Stimulated activated naive CD8-positive, alpha-beta T cell treated with anti-CD3 and anti-CD28 coated beads, Interleukin-15, amount 100 ng/mL, for 72 hours (primary cell): ENCODE measurements at regions not wholly inside any gene's neighbourhood (a gene's known extent, or its start where the extent isn't known, plus 50 kb on each side); places are given as distances from the start of the nearest gene placed in this dataset.
A peak's percentile ranks its signal among the peaks of the same experiment; 100 is the strongest.
"Not testable (repeated sequence)": the region's sequence is repeated elsewhere in the genome, so short reads cannot be mapped to it uniquely, and the experiment has no call there.

Experiments
- ATAC-seq: fragments of 150-1000 bp; cut with Tn5 transposase; 2 replicates; pipeline ENCODE4 v1.10.0; 2021; ENCODE audit warnings: mild to moderate bottlenecking, moderate library complexity
- DNase-seq, 2 donors: peaks; one replicate each; pipeline ENCODE4 v3.0.0; 2021 to 2022
- H3K27ac Mint-ChIP-seq, 2 donors: one replicate each; pipeline ENCODE4 v1.8.0; 2022; ENCODE audit warnings: mild to moderate bottlenecking in 2 of 2, mixed read lengths in 2 of 2, moderate library complexity in 2 of 2
- H3K27me3 Mint-ChIP-seq: one replicate; pipeline ENCODE4 v1.8.0; 2022; ENCODE audit warnings: mixed read lengths
- H3K4me1 Mint-ChIP-seq: one replicate; pipeline ENCODE4 v1.8.0; 2022; ENCODE audit warnings: mild to moderate bottlenecking, mixed read lengths
- H3K4me3 Mint-ChIP-seq, 2 donors: one replicate each; pipeline ENCODE4 v1.8.0; 2022; ENCODE audit warnings: mild to moderate bottlenecking in 2 of 2, mixed read lengths in 2 of 2, moderate library complexity in 1 of 2
- H3K9me3 Mint-ChIP-seq, 2 donors: one replicate each; pipeline ENCODE4 v1.8.0; 2022; ENCODE audit warnings: mixed read lengths in 2 of 2

DNA sequence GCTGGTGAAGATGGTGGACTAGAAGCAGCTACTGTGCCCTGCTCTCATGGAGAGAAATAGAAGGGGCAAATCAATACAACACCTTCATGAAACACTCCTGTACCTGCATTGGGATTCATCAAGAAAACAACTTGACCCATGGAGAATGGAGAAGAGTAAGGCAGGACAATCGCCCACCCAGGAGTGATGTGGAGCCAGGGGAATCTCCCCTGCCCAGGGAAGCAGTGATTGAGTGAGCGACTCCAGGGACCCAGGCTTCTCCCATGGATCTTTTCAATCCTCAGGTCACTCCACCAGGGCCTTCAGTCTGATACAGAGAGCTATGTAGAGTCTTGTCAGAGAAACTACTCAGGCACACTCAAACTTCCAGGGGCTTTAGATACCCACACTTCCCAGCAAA lies 161.9 kb upstream of the DYRK2 start:
- H3K9me3 Mint-ChIP-seq, result peaks cover 33 to 40% of the 10 kb centered on the region in 2 donors

DNA sequence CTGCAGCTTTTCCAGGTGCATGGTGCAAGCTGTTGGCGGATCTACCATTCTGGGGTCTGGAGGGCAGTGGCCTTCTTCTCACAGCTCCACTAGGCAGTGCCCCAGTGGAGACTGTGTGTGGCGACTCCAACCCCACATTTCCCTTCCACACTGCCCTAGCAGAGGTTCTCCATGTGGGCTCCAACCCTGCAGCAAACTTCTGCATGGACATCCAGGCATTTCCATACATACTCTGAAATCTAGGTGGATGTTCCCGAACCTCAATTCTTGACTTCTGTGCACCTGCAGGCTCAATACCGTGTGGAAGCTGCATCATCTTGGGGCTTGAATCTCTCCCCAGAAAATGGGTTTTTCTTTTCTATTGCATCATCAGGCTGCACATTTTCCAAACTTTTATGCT lies 160.2 kb upstream of the DYRK2 start:
- Mint-ChIP-seq H3K9me3 (peaks cover 47 to 53% of the 10 kb centered on the region in 2 donors), H3K4me1 (peaks cover 22% of the 10 kb centered on the region)
- ATAC-seq, DNase-seq, H3K27ac Mint-ChIP-seq, H3K27me3 Mint-ChIP-seq, H3K4me3 Mint-ChIP-seq: not testable (repeated sequence)

More for the DNA sequence above, 161.9 kb upstream of the DYRK2 start:
- ATAC-seq (no peak), DNase-seq (no peak)
- peaks cover 36% of the 10 kb centered on the region for H3K4me1 Mint-ChIP-seq
- H3K4me3 Mint-ChIP-seq, result no peak overlapping the region
- H3K27me3 Mint-ChIP-seq, result no peaks in the 10 kb centered on the region
- no peak overlapping the region for H3K27ac Mint-ChIP-seq

DNA sequence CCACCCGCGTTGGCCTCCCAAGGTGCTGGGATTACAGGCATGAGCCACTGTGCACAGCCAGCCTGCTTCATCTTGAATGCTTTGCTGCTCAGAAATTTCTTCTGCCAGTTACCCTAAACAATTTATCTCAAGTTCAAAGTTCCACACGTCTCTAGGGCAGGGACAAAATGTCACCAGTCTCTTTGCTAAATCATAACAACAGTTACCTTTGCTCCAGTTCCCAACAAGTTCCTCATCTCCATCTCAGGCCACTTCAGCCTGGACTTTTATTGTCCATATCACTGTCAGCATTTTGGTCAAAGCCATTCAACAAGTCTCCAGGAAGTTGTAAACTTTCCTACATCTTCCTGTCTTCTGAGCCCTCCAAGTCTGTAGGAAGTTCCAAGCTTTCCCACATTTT lies 159.5 kb upstream of the DYRK2 start:
- DNase-seq (no peak), ATAC-seq (no peak)
- H3K27me3 Mint-ChIP-seq, result no peaks in the 10 kb centered on the region
- H3K4me3 Mint-ChIP-seq, result no peak overlapping the region
- peak overlapping the region in 1 of 2 donors; percentile 19 for H3K27ac Mint-ChIP-seq
- peaks cover 47 to 53% of the 10 kb centered on the region in 2 donors for H3K9me3 Mint-ChIP-seq
- H3K4me1 Mint-ChIP-seq, result peaks cover 16% of the 10 kb centered on the region

DNA sequence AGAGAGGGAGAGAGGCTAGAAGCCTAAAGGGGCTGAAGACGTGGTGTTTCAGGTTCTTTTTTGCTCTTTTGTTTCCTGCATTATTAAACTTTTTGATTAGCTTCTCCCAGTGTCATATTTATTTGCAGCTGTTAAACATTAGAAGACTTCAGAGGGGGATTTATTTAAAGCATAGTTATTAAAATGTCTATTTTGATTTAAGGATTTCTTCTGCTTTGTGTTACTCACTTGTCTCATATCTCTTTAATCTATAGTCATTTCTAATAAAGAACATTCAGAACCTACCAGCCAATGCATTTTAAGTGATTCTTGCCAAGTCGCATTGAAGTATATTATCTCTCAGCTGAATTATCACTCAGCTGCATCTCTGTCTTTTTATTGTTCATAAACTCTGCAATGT lies 152.0 kb upstream of the DYRK2 start:
- no peak overlapping the region for H3K27ac Mint-ChIP-seq
- no peak for DNase-seq
- H3K27me3 Mint-ChIP-seq, result no peaks in the 10 kb centered on the region
- no peak for ATAC-seq
- H3K9me3 Mint-ChIP-seq, result peaks cover 15 to 17% of the 10 kb centered on the region in 2 donors
- H3K4me3 Mint-ChIP-seq, result no peak overlapping the region
- H3K4me1 Mint-ChIP-seq, result peaks cover 5% of the 10 kb centered on the region

DNA sequence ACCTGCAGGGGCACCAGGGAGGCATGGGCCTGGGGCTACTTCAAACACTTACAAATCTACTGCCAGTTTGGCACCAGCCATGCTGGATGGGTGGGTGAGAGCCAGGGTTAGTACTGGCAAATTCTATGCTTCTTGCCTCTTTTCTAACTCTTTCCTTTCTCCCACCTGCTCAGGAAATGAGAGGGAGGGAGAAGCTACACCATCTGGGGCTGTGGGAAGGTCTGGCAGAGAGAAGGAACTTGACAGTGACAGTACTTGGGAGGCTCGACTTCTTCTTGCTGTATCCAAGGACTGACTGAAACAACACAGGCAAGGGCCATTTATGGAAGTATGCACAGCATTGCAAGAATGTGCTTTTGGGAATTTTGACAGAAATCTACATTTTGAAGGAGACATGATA lies 149.6 kb upstream of the DYRK2 start:
- no peaks in the 10 kb centered on the region for H3K27me3 Mint-ChIP-seq
- DNase-seq (no peak), ATAC-seq (no peak)
- H3K9me3 Mint-ChIP-seq, result peaks cover 7 to 9% of the 10 kb centered on the region in 2 donors
- H3K4me3 Mint-ChIP-seq, result no peak overlapping the region
- H3K27ac Mint-ChIP-seq, result no peak overlapping the region
- peaks cover 7% of the 10 kb centered on the region for H3K4me1 Mint-ChIP-seq

DNA sequence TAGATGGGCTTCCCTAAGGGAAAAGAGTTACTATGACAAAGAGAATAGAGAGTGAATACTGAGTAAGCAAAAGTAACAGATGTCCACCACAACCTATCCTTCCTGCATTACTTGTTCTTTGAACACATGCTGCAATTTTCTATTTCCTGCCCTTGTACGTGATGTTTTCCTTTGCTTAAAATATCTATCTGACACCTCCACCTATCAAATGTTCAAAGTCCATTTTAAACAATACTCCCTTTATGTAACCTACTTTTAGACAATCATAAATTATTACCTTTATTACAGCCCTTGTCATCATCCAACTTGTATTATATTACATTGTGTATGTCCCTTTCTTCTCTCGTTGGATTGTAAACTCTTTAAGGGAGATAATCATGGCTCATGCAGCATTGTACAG lies 147.2 kb upstream of the DYRK2 start:
- Mint-ChIP-seq H3K9me3 (peaks cover 7 to 9% of the 10 kb centered on the region in 2 donors), H3K27me3 (no peaks in the 10 kb centered on the region), H3K4me3 (no peak overlapping the region), H3K27ac (no peak overlapping the region), H3K4me1 (peaks cover 7% of the 10 kb centered on the region)
- ATAC-seq (no peak), DNase-seq (no peak)

DNA sequence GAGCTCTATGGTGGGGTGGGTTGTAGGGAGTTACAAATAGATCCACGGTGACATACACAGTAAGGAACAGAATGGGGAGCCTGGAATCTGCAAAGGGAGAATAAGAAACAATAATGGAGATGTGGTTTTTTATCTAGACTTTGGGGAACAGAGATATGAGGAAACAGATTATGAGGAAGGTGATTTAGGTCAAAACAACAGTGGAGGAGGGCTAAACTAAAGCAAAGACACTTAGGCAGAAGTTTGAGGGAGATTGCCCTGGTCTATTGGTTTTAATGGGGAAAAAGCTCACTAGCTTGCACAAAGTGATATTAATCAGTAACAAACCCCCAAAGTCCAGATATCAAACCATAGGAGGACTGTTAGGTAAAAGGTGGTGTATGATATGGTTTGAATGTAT lies 144.5 kb upstream of the DYRK2 start:
- no peak overlapping the region for H3K4me3 Mint-ChIP-seq

DNA sequence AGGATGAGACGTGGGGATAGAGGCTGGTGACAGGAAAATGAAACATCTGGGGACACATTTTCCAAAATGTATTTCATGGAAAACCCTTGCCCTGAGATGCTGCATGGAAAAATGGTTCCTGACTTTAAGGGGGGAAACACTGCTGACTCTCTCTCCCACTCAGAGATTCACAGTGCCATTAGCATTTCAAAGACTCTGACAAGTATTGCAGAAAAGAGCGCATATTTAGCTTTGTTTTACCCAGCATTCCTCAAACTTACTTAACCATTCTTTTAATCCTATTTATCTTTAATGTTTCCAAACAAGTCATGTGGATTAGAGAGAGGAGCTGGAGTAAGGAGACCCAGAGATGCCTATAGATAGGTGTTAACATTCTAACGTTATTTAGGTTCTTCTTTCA lies 141.8 kb upstream of the DYRK2 start:
- Mint-ChIP-seq H3K27me3 (no peaks in the 10 kb centered on the region), H3K27ac (no peak overlapping the region), H3K4me3 (no peak overlapping the region), H3K4me1 (peaks cover 1% of the 10 kb centered on the region), H3K9me3 (peaks cover 6 to 7% of the 10 kb centered on the region in 2 donors)
- ATAC-seq, result no peak
- DNase-seq, result no peak

More for the DNA sequence above, 144.5 kb upstream of the DYRK2 start:
- Mint-ChIP-seq H3K9me3 (peaks cover 6 to 7% of the 10 kb centered on the region in 2 donors), H3K27me3 (no peaks in the 10 kb centered on the region), H3K27ac (no peak overlapping the region), H3K4me1 (peaks cover 7% of the 10 kb centered on the region)
- DNase-seq (no peak), ATAC-seq (no peak)

DNA sequence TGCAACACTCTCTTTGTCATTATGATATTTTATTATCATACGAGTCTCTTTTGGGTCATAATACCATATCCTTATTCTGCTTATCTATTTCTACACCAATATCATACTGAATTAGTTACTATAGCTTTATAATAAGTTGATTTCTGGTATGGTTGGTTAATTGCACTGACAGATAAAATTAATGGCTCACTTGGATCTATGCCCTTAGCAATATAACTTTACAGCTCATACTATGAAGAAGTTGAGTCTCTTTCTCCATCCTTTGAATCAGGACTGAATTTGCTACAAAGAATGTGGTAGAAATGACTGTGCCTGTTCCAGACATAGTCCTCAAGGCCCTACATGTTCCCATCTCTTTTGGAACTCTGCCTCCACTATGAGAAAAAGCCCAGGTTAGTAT lies 139.7 kb upstream of the DYRK2 start:
- H3K9me3 Mint-ChIP-seq, result no peaks in the 10 kb centered on the region
- DNase-seq, result no peak
- H3K27me3 Mint-ChIP-seq, result no peaks in the 10 kb centered on the region
- no peak overlapping the region for H3K4me3 Mint-ChIP-seq
- H3K4me1 Mint-ChIP-seq, result peaks cover 10% of the 10 kb centered on the region
- no peak for ATAC-seq
- no peak overlapping the region for H3K27ac Mint-ChIP-seq

DNA sequence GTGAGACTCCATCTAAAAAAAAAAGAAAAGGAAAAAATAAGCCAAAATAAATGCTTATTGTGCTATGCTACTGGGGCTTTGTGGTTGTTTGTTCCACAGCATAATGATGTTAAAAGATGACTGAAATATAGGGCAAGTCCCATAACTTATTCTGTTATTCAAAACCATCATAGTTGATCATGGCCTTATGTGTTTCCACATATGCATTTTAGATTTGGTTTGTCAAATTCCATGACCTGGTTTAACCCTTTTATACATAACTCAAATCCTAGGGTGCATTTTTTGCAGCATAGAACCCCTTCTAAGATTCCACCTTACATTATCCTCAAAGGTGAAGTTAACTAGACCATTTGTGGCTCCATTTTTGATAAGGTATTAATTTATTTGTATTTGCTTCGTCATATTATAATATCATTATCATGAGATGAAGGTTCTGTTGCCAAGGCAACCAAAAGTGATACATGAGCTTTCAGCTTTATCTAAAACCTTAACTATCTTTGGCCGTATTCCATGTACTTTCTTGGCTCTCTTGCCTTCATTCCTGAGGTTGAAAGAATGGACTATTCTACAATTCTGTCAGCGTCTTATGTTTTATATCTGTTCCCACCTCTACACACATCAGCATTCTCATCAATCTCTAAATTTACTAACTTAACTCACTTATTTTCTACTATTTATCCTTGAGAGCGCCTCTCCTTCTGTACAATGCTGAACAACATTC lies 138.7 kb upstream of the DYRK2 start:
- H3K4me3 Mint-ChIP-seq, result no peak overlapping the region
- H3K9me3 Mint-ChIP-seq, result no peaks in the 10 kb centered on the region
- no peak overlapping the region for H3K27ac Mint-ChIP-seq
- DNase-seq, result no peak
- no peaks in the 10 kb centered on the region for H3K27me3 Mint-ChIP-seq
- peaks cover 18% of the 10 kb centered on the region for H3K4me1 Mint-ChIP-seq
- no peak for ATAC-seq

DNA sequence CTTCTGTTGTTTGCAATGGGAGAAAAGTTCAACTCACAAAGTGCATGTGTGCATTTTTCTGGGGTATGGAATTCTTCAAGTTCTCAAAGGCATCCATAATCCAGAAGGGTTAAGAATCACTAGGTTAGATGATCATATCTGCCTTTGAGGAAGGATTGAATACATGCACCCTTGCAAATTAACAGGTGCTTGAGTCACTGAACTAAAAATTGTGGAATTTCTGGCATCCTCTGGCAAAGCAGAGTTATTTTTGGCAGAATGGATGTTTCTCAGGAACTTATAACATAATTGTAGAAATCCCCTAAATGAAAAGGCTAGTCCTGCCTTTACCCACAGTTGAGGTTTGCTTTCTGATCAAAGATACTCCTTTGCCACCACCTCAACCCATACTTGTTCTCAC lies 136.5 kb upstream of the DYRK2 start:
- no peak for ATAC-seq
- Mint-ChIP-seq H3K27ac (no peak overlapping the region), H3K4me1 (peaks cover 36% of the 10 kb centered on the region), H3K9me3 (no peaks in the 10 kb centered on the region), H3K27me3 (no peaks in the 10 kb centered on the region), H3K4me3 (no peak overlapping the region)
- no peak for DNase-seq

DNA sequence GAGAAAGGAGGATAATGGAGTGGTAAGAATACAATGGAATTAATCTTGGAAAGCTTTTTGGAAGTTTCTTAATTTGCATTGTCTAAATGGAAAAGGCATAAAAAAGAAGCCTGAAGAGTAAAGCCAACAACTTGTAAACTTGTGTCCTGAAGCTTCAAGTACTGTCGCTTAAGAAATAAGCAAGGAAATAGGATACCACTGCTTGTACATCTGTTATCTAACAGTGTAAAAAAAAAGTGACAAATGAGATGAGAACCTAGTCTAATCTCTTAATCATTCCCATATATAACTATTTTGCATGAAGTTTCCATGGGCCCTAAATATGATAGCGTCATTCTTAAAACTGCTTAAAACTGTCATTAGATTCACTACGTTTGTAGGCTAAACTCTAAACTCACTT lies 134.0 kb upstream of the DYRK2 start:
- DNase-seq, result no peak
- Mint-ChIP-seq H3K9me3 (no peaks in the 10 kb centered on the region), H3K27ac (no peak overlapping the region), H3K4me3 (no peak overlapping the region), H3K27me3 (no peaks in the 10 kb centered on the region), H3K4me1 (peaks cover 39% of the 10 kb centered on the region)
- ATAC-seq, result no peak

DNA sequence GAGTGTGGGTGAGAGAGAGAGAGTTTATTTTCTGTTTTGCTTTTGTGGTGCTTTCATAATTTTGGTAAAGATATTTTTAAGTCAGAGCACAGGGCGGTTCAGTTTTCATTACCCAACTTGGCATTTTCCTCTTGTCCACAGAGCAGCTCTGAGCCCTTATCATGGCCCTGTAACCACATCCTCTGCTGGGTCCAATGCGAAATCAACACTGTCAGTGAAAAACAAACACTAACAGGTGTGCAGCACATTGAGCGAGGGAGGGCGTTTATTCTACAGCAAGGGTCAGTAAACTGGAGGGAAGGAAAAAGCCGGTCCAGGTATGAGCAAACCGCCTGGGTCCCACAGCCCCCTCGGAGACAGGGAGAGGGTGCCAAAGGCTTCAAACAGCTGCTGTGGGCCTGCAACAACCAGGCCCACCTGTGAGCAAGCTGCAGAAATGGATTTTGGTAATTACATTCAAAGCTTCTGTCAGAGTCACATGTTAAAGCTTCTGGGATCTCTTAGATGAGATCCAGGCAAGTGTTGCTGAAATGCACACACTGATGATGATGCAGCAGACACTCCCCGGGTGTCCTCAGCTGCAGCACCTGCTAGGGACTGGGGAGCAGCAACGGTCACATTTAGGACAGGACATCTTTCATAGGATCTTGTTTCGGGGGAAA lies 132.7 kb upstream of the DYRK2 start:
- peak; percentile 89 for ATAC-seq

DNA sequence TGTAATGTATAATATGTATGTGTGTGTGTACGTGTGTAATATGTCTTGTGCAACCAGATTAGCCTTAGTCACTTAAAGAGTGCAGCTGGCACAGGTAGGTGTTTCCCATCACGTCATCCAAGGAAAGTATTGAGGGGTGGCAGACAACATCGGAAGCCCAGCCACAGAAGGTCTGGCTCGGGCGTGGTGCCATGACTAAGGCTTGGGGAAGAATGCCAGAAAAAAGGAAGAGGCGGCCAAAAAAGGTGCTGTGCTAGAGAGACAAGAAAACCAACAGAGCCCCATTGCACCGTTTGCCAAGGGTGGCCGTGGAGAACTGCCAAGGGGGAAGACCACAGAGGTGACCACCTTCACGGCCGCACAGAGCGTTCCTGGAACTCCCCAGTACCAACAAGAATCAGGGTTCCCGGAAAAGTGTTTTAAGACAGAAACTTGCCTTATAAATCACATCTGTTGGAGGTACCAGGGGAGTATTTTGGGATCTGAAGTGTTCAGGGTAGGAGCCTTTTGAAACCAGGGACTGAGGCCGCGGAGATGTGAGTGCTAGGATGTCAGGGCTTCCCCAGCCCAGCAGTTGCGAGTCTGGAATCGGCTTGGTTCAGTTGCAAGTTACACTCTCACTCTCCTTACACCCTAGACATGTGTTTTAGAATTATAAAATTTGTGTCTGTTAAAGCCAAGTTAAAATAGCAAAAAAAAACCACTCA lies 131.2 kb upstream of the DYRK2 start:
- Mint-ChIP-seq H3K27ac (no peak overlapping the region), H3K4me1 (peaks cover 32% of the 10 kb centered on the region), H3K27me3 (no peaks in the 10 kb centered on the region), H3K9me3 (no peaks in the 10 kb centered on the region), H3K4me3 (no peak overlapping the region)
- ATAC-seq (no peak), DNase-seq (no peak)

More for the DNA sequence above, 132.7 kb upstream of the DYRK2 start:
- peak in 1 of 2 donors; percentile 2 for DNase-seq
- no peaks in the 10 kb centered on the region for H3K27me3 Mint-ChIP-seq
- H3K27ac Mint-ChIP-seq, result peak overlapping the region; percentile 6 to 12
- H3K4me1 Mint-ChIP-seq, result peaks cover 39% of the 10 kb centered on the region
- no peaks in the 10 kb centered on the region for H3K9me3 Mint-ChIP-seq
- peak overlapping the region in 1 of 2 donors; percentile 28 for H3K4me3 Mint-ChIP-seq

DNA sequence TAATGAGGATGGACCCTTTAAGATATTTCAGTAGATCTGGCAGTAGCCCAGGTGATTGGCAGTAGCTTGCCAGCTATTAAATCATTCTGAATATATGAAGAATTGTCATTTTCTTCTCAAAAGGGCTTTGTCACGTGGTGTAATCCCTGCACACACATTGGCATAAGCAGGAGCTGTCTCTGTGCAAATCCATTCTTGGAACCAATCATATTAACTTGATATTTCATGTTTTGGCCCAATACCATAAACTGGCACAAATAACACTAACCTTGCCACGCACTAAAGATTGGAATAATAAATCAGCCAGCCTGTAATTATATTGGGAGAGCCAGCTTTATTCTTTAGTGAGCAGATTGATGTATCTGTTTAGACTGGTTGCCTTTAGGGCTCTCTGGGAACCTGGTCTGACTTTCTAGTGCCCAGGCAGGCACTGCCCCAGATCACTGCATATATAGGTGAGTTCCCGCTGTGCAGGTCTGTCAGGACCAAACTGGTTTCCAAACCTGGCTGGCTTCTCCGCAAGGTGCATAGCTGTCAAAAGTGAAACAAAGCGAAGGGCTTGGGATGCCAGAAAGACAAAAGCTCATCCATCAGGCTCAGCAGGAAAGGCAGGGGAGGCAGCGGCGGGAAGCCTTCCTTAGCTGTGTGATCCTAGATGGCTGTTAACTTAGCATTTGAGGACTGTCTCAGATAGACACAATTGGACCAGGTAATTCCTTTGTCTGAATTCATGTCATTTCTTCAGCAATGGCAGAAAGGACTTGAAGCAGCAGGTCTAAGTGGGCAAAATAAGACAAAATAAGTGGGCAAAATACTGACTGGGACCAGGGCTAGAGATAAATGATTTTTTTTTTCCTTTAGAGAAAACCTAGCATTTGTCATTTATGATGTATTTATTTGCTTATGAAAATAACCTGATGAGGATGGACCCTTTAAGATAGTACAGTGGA lies 128.8 kb upstream of the DYRK2 start:
- H3K9me3 Mint-ChIP-seq, result no peaks in the 10 kb centered on the region
- no peaks in the 10 kb centered on the region for H3K27me3 Mint-ChIP-seq
- H3K4me3 Mint-ChIP-seq, result no peak overlapping the region
- H3K27ac Mint-ChIP-seq, result no peak overlapping the region
- H3K4me1 Mint-ChIP-seq, result peaks cover 21% of the 10 kb centered on the region
- no peak for DNase-seq
- no peak for ATAC-seq
